ENCODE measurements at regions not wholly inside any gene's neighbourhood (a gene's known extent, or its start where the extent isn't known, plus 50 kb on each side); places are given as distances from the start of the nearest gene placed in this dataset.

- TF ChIP-seq, protein P1, sequence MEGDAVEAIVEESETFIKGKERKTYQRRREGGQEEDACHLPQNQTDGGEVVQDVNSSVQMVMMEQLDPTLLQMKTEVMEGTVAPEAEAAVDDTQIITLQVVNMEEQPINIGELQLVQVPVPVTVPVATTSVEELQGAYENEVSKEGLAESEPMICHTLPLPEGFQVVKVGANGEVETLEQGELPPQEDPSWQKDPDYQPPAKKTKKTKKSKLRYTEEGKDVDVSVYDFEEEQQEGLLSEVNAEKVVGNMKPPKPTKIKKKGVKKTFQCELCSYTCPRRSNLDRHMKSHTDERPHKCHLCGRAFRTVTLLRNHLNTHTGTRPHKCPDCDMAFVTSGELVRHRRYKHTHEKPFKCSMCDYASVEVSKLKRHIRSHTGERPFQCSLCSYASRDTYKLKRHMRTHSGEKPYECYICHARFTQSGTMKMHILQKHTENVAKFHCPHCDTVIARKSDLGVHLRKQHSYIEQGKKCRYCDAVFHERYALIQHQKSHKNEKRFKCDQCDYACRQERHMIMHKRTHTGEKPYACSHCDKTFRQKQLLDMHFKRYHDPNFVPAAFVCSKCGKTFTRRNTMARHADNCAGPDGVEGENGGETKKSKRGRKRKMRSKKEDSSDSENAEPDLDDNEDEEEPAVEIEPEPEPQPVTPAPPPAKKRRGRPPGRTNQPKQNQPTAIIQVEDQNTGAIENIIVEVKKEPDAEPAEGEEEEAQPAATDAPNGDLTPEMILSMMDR (conservative IDR thresholded peaks at IDR 0.05; ENCODE audit: low read depth, low read length), result no peak
- TF ChIP-seq EZH2 (IDR thresholded peaks at IDR 0.05; ENCODE audit: low read length, unreplicated experiment) (no peak), EZH2phosphoT487 (IDR thresholded peaks at IDR 0.05; ENCODE audit: borderline replicate concordance, low read length) (no peak)
Observed at GRCh38 chr1:229862017-229862774, 204.8 kb upstream of the GALNT2 start.
